Body of pancreas (tissue), 4 donors: ENCODE measurements at regions not wholly inside any gene's neighbourhood (a gene's known extent, or its start where the extent isn't known, plus 50 kb on each side); places are given as distances from the start of the nearest gene placed in this dataset.

Experiments
- POLR2A ChIP-seq, 3 donors: fragments of 450-650 bp; IDR thresholded peaks; one replicate each; pipeline ENCODE4 v1.6.1; 2016; ENCODE audit warnings: antibody characterized with exemption in 3 of 3, mild to moderate bottlenecking in 2 of 3
- TF ChIP-seq, protein P1 (sequence below), 7 experiments: fragments of 450-650 bp in 4 of 7; fragments of 200-600 bp in 3 of 7; sonication (generic) in 3 of 7; IDR thresholded peaks; one replicate each; pipeline ENCODE4 v1.5.1; 2016 to 2019; ENCODE audit warnings: antibody characterized with exemption in 7 of 7

DNA sequence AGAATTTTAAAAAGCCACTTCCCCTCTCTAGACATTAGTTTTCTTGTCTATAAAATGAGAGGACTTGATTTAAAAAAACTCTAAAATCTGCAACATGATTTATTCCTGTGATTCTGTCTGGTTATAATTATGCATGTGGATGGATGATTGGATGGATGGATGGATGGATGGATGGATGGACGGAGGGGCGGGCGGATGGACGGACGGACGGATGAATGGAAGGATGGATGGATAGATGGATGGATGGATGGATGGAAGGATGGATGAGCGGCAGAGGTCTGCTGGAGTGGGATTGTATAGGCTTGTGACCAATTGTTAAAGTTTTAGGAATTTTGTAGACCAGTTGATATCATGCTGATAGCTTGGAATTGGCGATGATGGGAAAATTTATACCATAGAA lies 135.2 kb upstream of the TIAM1 start:
- TF ChIP-seq, protein P1, sequence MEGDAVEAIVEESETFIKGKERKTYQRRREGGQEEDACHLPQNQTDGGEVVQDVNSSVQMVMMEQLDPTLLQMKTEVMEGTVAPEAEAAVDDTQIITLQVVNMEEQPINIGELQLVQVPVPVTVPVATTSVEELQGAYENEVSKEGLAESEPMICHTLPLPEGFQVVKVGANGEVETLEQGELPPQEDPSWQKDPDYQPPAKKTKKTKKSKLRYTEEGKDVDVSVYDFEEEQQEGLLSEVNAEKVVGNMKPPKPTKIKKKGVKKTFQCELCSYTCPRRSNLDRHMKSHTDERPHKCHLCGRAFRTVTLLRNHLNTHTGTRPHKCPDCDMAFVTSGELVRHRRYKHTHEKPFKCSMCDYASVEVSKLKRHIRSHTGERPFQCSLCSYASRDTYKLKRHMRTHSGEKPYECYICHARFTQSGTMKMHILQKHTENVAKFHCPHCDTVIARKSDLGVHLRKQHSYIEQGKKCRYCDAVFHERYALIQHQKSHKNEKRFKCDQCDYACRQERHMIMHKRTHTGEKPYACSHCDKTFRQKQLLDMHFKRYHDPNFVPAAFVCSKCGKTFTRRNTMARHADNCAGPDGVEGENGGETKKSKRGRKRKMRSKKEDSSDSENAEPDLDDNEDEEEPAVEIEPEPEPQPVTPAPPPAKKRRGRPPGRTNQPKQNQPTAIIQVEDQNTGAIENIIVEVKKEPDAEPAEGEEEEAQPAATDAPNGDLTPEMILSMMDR (IDR thresholded peaks at IDR 0.05), result no peak
- TF ChIP-seq POLR2A (IDR thresholded peaks at IDR 0.05), result no peak
